ENCODE measurements at regions not wholly inside any gene's neighbourhood (a gene's known extent, or its start where the extent isn't known, plus 50 kb on each side); places are given as distances from the start of the nearest gene placed in this dataset.
"Not testable (repeated sequence)": the region's sequence is repeated elsewhere in the genome, so short reads cannot be mapped to it uniquely, and the experiment has no call there.

- TF ChIP-seq, protein P1, sequence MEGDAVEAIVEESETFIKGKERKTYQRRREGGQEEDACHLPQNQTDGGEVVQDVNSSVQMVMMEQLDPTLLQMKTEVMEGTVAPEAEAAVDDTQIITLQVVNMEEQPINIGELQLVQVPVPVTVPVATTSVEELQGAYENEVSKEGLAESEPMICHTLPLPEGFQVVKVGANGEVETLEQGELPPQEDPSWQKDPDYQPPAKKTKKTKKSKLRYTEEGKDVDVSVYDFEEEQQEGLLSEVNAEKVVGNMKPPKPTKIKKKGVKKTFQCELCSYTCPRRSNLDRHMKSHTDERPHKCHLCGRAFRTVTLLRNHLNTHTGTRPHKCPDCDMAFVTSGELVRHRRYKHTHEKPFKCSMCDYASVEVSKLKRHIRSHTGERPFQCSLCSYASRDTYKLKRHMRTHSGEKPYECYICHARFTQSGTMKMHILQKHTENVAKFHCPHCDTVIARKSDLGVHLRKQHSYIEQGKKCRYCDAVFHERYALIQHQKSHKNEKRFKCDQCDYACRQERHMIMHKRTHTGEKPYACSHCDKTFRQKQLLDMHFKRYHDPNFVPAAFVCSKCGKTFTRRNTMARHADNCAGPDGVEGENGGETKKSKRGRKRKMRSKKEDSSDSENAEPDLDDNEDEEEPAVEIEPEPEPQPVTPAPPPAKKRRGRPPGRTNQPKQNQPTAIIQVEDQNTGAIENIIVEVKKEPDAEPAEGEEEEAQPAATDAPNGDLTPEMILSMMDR (IDR thresholded peaks at IDR 0.05; ENCODE audit: low read depth, low read length, poor library complexity, severe bottlenecking), result not testable (repeated sequence)
- TF ChIP-seq EZH2phosphoT487 (IDR thresholded peaks at IDR 0.05; ENCODE audit: borderline replicate concordance, low read length), result not testable (repeated sequence)
Observed at GRCh38 chr2:102879513-102879912, 117.7 kb downstream of the TMEM182 start.

Measured in DOHH2 (cell line).